ENCODE measurements at regions not wholly inside any gene's neighbourhood (a gene's known extent, or its start where the extent isn't known, plus 50 kb on each side); places are given as distances from the start of the nearest gene placed in this dataset.
A peak's percentile ranks its signal among the peaks of the same experiment; 100 is the strongest.

DNA sequence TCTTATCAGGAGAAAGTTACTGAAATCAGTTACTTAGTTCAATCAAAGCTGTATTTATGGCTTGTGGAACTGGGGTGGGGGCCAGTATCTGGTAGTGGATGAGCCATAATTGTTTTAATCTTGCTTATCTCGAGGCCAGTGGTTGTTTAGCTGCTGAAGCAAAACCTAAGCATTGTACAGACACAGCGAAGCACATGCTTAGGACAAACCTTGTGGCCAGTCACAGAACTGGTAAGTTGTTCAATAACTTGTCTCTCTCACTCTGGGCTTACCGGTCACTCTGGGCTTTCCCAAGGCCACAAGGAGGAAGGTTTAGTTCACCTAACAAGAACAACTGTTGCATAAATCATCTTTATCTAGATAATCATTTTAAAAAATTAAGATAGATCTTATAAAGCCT lies 296.6 kb upstream of the NETO1 start:
- Histone ChIP-seq H2AFZ (no peak overlapping the region), H4K20me1 (ENCODE audit: insufficient read depth, poor library complexity, severe bottlenecking) (no peaks in the 10 kb centered on the region)
- 35% methylated on average over 3 of the region's 3 CpGs for WGBS (ENCODE audit: low lambda C conversion rate, missing lambda C conversion rate)

DNA sequence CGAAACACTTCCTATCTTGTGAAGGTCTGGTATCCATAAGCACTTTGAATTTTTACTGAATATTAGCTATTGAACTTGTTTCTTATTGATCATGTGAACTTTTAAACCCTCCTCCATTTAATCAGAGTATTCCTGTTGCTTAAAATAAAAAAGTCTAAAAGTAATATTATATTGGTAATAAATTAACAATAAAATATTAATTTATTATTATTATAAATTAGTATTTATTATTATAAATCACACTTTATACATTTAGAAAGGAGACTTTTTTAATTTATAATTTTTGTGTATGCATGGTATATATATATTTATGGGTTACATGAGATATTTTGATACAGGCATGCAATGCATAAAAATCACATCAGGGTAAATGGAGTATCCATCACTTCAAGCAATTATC lies 295.4 kb upstream of the NETO1 start:
- H3K27ac ChIP-seq: no peak overlapping the region
- WGBS (ENCODE audit: low lambda C conversion rate, missing lambda C conversion rate): 76% methylated on average over 1 of the region's 1 CpG
- no peaks in the 10 kb centered on the region for H3K4me1 ChIP-seq (ENCODE audit: insufficient read depth)
- H3K4me2 ChIP-seq: no peak overlapping the region
- TF ChIP-seq EZH2 (IDR thresholded peaks at IDR 0.05; ENCODE audit: borderline replicate concordance): no peak
- TF ChIP-seq EZH2phosphoT487 (IDR thresholded peaks at IDR 0.05; ENCODE audit: low read depth, severe bottlenecking, unreplicated experiment): no peak
- TF ChIP-seq, protein P1, sequence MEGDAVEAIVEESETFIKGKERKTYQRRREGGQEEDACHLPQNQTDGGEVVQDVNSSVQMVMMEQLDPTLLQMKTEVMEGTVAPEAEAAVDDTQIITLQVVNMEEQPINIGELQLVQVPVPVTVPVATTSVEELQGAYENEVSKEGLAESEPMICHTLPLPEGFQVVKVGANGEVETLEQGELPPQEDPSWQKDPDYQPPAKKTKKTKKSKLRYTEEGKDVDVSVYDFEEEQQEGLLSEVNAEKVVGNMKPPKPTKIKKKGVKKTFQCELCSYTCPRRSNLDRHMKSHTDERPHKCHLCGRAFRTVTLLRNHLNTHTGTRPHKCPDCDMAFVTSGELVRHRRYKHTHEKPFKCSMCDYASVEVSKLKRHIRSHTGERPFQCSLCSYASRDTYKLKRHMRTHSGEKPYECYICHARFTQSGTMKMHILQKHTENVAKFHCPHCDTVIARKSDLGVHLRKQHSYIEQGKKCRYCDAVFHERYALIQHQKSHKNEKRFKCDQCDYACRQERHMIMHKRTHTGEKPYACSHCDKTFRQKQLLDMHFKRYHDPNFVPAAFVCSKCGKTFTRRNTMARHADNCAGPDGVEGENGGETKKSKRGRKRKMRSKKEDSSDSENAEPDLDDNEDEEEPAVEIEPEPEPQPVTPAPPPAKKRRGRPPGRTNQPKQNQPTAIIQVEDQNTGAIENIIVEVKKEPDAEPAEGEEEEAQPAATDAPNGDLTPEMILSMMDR (IDR thresholded peaks at IDR 0.05; ENCODE audit: poor library complexity): no peak
- H4K20me1 ChIP-seq (ENCODE audit: insufficient read depth, poor library complexity, severe bottlenecking): no peaks in the 10 kb centered on the region
- H2AFZ ChIP-seq: no peak overlapping the region
- H3K9me2 ChIP-seq (replicated peaks; ENCODE audit: insufficient read depth): peaks cover 2% of the 10 kb centered on the region
- no peaks in the 10 kb centered on the region for H3K27me3 ChIP-seq
- no peaks in the 10 kb centered on the region for H3K79me2 ChIP-seq
- DNase-seq (ENCODE audit: low spot score): no peak
- H3K4me3 ChIP-seq: no peak overlapping the region
- no peaks in the 10 kb centered on the region for H3K9me3 ChIP-seq (ENCODE audit: low read depth)
- H3K36me3 ChIP-seq (replicated peaks; ENCODE audit: insufficient read depth, low read depth): no peaks in the 10 kb centered on the region

More for the DNA sequence above, 296.6 kb upstream of the NETO1 start:
- no peak for TF ChIP-seq EZH2 (IDR thresholded peaks at IDR 0.05; ENCODE audit: borderline replicate concordance)
- TF ChIP-seq EZH2phosphoT487 (IDR thresholded peaks at IDR 0.05; ENCODE audit: low read depth, severe bottlenecking, unreplicated experiment): no peak
- TF ChIP-seq, protein P1 (IDR thresholded peaks at IDR 0.05; ENCODE audit: poor library complexity): no peak
- H3K36me3 ChIP-seq (replicated peaks; ENCODE audit: insufficient read depth, low read depth): no peaks in the 10 kb centered on the region
- H3K9me2 ChIP-seq (replicated peaks; ENCODE audit: insufficient read depth): peaks cover 5% of the 10 kb centered on the region
- H3K79me2 ChIP-seq: no peaks in the 10 kb centered on the region
- no peaks in the 10 kb centered on the region for H3K9me3 ChIP-seq (ENCODE audit: low read depth)
- no peak overlapping the region for H3K27ac ChIP-seq
- H3K4me3 ChIP-seq: no peak overlapping the region
- H3K27me3 ChIP-seq: no peaks in the 10 kb centered on the region
- H3K4me2 ChIP-seq: peak overlapping the region; percentile 13
- DNase-seq (ENCODE audit: low spot score): peak; percentile 23
- no peaks in the 10 kb centered on the region for H3K4me1 ChIP-seq (ENCODE audit: insufficient read depth)

DNA sequence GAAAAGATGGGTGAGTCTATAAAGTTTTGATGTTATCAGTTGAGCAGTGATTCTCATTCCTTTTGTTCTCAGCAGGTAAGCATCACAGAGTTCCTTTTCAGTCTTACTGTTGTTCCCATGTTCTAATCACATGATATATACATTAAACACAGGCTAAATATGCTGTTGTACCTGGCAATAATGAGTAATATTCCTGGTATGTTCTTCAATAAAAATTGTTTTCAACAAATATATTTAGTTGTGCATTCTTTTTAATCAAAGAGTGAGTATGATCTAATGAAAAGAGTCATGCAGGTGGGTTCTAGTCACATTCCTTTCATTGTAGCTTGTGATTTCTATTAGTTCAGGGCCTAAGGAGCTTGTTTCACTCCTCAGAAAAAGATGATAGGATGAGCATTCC lies 288.3 kb upstream of the NETO1 start:
- TF ChIP-seq EZH2phosphoT487 (IDR thresholded peaks at IDR 0.05; ENCODE audit: low read depth, severe bottlenecking, unreplicated experiment) (no peak), EZH2 (IDR thresholded peaks at IDR 0.05; ENCODE audit: borderline replicate concordance) (no peak)
- TF ChIP-seq, protein P1 (IDR thresholded peaks at IDR 0.05; ENCODE audit: poor library complexity): no peak
- H3K79me2 ChIP-seq: no peaks in the 10 kb centered on the region
- H2AFZ ChIP-seq: no peak overlapping the region
- H3K4me3 ChIP-seq: no peak overlapping the region
- no peaks in the 10 kb centered on the region for H3K4me1 ChIP-seq (ENCODE audit: insufficient read depth)
- H3K9me3 ChIP-seq (ENCODE audit: low read depth): no peaks in the 10 kb centered on the region
- no peak overlapping the region for H3K4me2 ChIP-seq
- DNase-seq (ENCODE audit: low spot score): no peak
- no peaks in the 10 kb centered on the region for H3K36me3 ChIP-seq (replicated peaks; ENCODE audit: insufficient read depth, low read depth)
- no peaks in the 10 kb centered on the region for H4K20me1 ChIP-seq (ENCODE audit: insufficient read depth, poor library complexity, severe bottlenecking)
- H3K9me2 ChIP-seq (replicated peaks; ENCODE audit: insufficient read depth): no peaks in the 10 kb centered on the region
- H3K27me3 ChIP-seq: no peaks in the 10 kb centered on the region
- H3K27ac ChIP-seq: no peak overlapping the region

DNA sequence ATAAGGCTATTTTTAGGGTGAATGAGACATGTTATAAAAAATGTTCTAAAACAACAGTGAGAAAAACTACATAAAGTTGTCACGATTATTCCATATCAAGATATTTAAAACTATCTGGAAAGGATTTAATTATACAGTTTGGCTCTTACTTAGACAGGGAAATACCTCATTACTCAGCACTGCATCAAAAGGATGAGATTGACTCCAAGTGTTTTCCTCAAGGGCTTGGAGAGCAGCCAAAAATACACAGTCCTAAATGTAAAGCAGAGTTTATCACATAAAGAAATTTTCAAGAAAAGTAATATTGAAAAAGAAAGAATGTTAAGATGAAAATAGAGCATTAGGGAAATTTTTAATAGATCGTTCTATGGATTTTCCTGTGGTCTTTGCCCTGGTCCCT lies 285.5 kb upstream of the NETO1 start:
- H3K4me1 ChIP-seq (ENCODE audit: insufficient read depth): no peaks in the 10 kb centered on the region
- WGBS (ENCODE audit: low lambda C conversion rate, missing lambda C conversion rate): 73% methylated on average over 2 of the region's 2 CpGs

More for the DNA sequence above, 285.5 kb upstream of the NETO1 start:
- H3K4me2 ChIP-seq: no peak overlapping the region
- TF ChIP-seq EZH2 (IDR thresholded peaks at IDR 0.05; ENCODE audit: borderline replicate concordance): no peak
- no peaks in the 10 kb centered on the region for H3K9me2 ChIP-seq (replicated peaks; ENCODE audit: insufficient read depth)
- H3K36me3 ChIP-seq (replicated peaks; ENCODE audit: insufficient read depth, low read depth): no peaks in the 10 kb centered on the region
- no peak overlapping the region for H3K27ac ChIP-seq
- no peak for DNase-seq (ENCODE audit: low spot score)
- no peaks in the 10 kb centered on the region for H3K27me3 ChIP-seq
- no peaks in the 10 kb centered on the region for H4K20me1 ChIP-seq (ENCODE audit: insufficient read depth, poor library complexity, severe bottlenecking)
- H3K4me3 ChIP-seq: no peak overlapping the region
- no peaks in the 10 kb centered on the region for H3K79me2 ChIP-seq
- H2AFZ ChIP-seq: no peak overlapping the region
- H3K9me3 ChIP-seq (ENCODE audit: low read depth): no peaks in the 10 kb centered on the region

All from hepatocyte (in vitro differentiated cells).